Small intestine (tissue), 7 donors: ENCODE measurements at regions not wholly inside any gene's neighbourhood (a gene's known extent, or its start where the extent isn't known, plus 50 kb on each side); places are given as distances from the start of the nearest gene placed in this dataset.
"Not testable (repeated sequence)": the region's sequence is repeated elsewhere in the genome, so short reads cannot be mapped to it uniquely, and the experiment has no call there.

Source experiments
- DNase-seq, 2 donors: peaks; one replicate each; pipeline versions ENCODE4 v3.0.0 to v3.0.0-alpha.2; 2013
- FAIRE-seq: peaks from 2 replicates; lab custom pipeline; 2012; peaks lifted over from hg19 to GRCh38; lab: Jason Lieb, UNC
- H3K27ac ChIP-seq, 3 donors: one replicate each; pipeline ENCODE4 v1.5.1; 2013; ENCODE audit warnings: low read length in 2 of 3, mild to moderate bottlenecking in 2 of 3, control low read depth in 1 of 3, inconsistent platforms in 1 of 3, low read depth in 1 of 3, moderate library complexity in 1 of 3
- H3K27me3 ChIP-seq, 3 donors: one replicate each; pipeline ENCODE4 v1.6.1; 2013; ENCODE audit warnings: low read length in 3 of 3, inconsistent platforms in 1 of 3; ENCODE audit not compliant: control insufficient read depth in 3 of 3, insufficient read depth in 3 of 3
- H3K36me3 ChIP-seq, 3 donors: one replicate each; pipeline ENCODE4 v1.6.1; 2013; ENCODE audit warnings: low read length in 3 of 3, inconsistent platforms in 1 of 3, low read depth in 1 of 3, mild to moderate bottlenecking in 1 of 3, moderate library complexity in 1 of 3; ENCODE audit not compliant: control insufficient read depth in 3 of 3, insufficient read depth in 2 of 3
- H3K4me1 ChIP-seq, 3 donors: one replicate each; pipeline ENCODE4 v1.6.1; 2013; ENCODE audit warnings: low read length in 2 of 3, inconsistent platforms in 1 of 3, low read depth in 1 of 3, mild to moderate bottlenecking in 1 of 3, moderate library complexity in 1 of 3; ENCODE audit not compliant: control insufficient read depth in 3 of 3, insufficient read depth in 2 of 3
- H3K4me3 ChIP-seq, 3 donors: one replicate each; pipeline ENCODE4 v1.5.1; 2013; ENCODE audit warnings: low read length in 3 of 3, control low read depth in 1 of 3, inconsistent platforms in 1 of 3, low read depth in 1 of 3, mild to moderate bottlenecking in 1 of 3, moderate library complexity in 1 of 3
- H3K9me3 ChIP-seq, 2 donors: one replicate each; pipeline ENCODE4 v1.6.1; 2013; ENCODE audit warnings: low read depth in 1 of 2, low read length in 1 of 2; ENCODE audit not compliant: control insufficient read depth in 2 of 2, insufficient read depth in 1 of 2
- WGBS, 3 donors: extraction: QIAGEN DNeasy Blood & Tissue Kit; methylation state at CpG; one replicate each; pipeline ENCODE4 v1.1.7; 2013; 5-methylcytosine and 5-hydroxymethylcytosine counted together
- donor health status: healthy with polysubstance abuse.
- donor health status: control.
- donor health status: control.
- donor health status: Bipolar disorder and iron deficiency.
- donor health status: healthy.

- Histone ChIP-seq H3K4me3 (no peak overlapping the region), H3K36me3 (no peaks in the 10 kb centered on the region), H3K4me1 (no peaks in the 10 kb centered on the region), H3K27ac (no peak overlapping the region), H3K27me3 (no peaks in the 10 kb centered on the region), H3K9me3 (no peaks in the 10 kb centered on the region)
- DNase-seq (no peak), FAIRE-seq (no peak)
- WGBS, 3 donors, result 67 to 81% (median 81%) methylated on average over 2 of the region's 2 CpGs
Observed at GRCh38 chr4:106565727-106566126, 197.1 kb upstream of the GIMD1 start.

GRCh38 chr4:106563637-106564036, 195.1 kb upstream of the GIMD1 start:
- DNase-seq, H3K4me3 ChIP-seq, H3K9me3 ChIP-seq, H3K27ac ChIP-seq, H3K36me3 ChIP-seq, H3K27me3 ChIP-seq, FAIRE-seq, H3K4me1 ChIP-seq: not testable (repeated sequence)
- WGBS, 3 donors, result 78 to 91% (median 89%) methylated on average over 11 of the region's 11 CpGs

- WGBS, 3 donors, result 88 to 95% (median 95%) methylated on average over 2 of the region's 2 CpGs
- Histone ChIP-seq H3K9me3 (no peaks in the 10 kb centered on the region), H3K4me3 (no peak overlapping the region), H3K27me3 (no peaks in the 10 kb centered on the region), H3K27ac (no peak overlapping the region), H3K4me1 (no peaks in the 10 kb centered on the region), H3K36me3 (no peaks in the 10 kb centered on the region)
- DNase-seq (no peak), FAIRE-seq (no peak)
Observed at GRCh38 chr4:106551724-106552123, 183.1 kb upstream of the GIMD1 start.

DNA sequence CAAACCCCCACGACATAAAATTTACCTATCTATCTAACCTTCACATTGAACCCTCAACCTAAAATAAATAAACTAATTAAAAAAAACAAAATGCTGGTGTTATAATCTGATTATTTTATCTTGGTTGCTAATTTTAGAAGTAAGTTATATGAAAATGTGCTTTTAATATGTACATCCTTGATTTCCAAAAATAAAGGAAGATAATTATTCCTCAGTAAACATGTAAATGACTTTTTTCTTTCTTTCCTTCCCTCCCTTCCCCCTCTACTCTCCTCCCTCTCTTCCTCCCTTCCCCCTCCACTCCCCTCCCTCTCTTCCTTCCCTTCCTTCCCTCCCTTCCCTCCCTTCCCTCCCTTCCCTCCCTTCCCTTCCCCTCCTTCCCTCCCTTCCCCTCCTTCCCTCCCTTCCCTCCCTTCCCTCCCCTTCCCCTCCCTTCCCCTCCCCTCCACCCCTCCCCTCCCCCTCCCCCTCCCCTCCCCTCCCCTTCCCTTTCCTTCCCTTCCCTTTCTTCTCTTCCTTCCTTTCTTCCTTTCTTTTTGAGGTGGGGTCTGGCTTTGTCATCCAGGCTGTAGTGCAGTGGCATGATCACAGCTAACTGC, 180.0 kb upstream of the GIMD1 start:
- H3K9me3 ChIP-seq, result no peaks in the 10 kb centered on the region
- no peak overlapping the region for H3K27ac ChIP-seq
- no peak for FAIRE-seq
- no peaks in the 10 kb centered on the region for H3K4me1 ChIP-seq
- no peak for DNase-seq
- no peaks in the 10 kb centered on the region for H3K27me3 ChIP-seq
- 61 to 78% (median 70%) methylated on average over 1 of the region's 1 CpG for WGBS, 3 donors
- H3K36me3 ChIP-seq, result no peaks in the 10 kb centered on the region
- no peak overlapping the region for H3K4me3 ChIP-seq

DNA sequence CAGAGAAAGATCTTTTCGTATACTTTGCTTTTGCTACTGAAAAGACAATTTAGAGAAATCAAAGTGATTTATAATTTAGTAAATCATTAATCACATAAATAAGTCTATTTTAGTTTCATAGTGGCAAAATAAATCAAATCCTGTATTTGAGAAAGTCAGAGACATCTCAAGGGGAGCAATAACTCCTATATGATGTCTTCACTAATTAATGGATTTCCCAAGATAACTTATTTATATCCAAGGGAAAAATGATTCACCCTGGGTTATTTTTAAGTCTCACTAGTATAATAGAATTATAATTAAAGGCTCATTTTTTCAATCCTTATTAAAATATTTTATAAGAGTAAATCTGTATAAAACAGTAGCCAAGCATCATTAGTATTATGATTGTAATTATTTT, 177.8 kb upstream of the GIMD1 start:
- FAIRE-seq (no peak), DNase-seq (no peak)
- Histone ChIP-seq H3K36me3 (no peaks in the 10 kb centered on the region), H3K4me1 (no peaks in the 10 kb centered on the region), H3K27me3 (no peaks in the 10 kb centered on the region), H3K4me3 (no peak overlapping the region), H3K27ac (no peak overlapping the region), H3K9me3 (no peaks in the 10 kb centered on the region)
- 48 to 65% (median 65%) methylated on average over 1 of the region's 1 CpG for WGBS, 3 donors

- FAIRE-seq, result not testable (repeated sequence)
- peak in 1 of 2 donors; percentile 39 for DNase-seq
Observed at GRCh38 chr4:106542609-106543008, 174.0 kb upstream of the GIMD1 start.

DNA sequence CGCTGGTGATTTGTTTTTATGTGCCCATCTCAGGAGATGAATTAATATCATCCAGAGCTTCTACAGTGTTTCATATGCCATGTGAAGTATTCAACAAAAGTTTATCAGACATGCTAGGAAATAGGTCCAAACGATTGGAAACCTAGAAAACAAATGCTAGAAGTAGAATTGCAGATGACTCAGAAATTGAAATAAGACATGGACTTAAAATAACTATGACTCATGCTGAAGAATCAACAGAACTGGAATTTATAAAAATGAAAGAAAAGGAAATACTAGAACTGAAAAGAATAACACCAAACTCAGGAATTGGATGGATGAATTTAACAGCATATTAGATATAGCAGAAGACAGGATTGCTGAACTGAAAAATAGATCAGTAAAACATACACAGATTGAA, 172.7 kb upstream of the GIMD1 start:
- Histone ChIP-seq H3K9me3 (no peaks in the 10 kb centered on the region), H3K27me3 (no peaks in the 10 kb centered on the region), H3K27ac (no peak overlapping the region), H3K4me3 (no peak overlapping the region), H3K4me1 (no peaks in the 10 kb centered on the region), H3K36me3 (no peaks in the 10 kb centered on the region)
- no peak for FAIRE-seq
- 65 to 79% (median 78%) methylated on average over 2 of the region's 2 CpGs for WGBS, 3 donors
- DNase-seq, result no peak

More at GRCh38 chr4:106542609-106543008, 174.0 kb upstream of the GIMD1 start:
- not testable (repeated sequence) for H3K4me1 ChIP-seq, H3K27me3 ChIP-seq, H3K27ac ChIP-seq, H3K4me3 ChIP-seq, H3K9me3 ChIP-seq, H3K36me3 ChIP-seq
- WGBS, 3 donors, result 28 to 66% (median 32%) methylated on average over 1 of the region's 1 CpG

DNA sequence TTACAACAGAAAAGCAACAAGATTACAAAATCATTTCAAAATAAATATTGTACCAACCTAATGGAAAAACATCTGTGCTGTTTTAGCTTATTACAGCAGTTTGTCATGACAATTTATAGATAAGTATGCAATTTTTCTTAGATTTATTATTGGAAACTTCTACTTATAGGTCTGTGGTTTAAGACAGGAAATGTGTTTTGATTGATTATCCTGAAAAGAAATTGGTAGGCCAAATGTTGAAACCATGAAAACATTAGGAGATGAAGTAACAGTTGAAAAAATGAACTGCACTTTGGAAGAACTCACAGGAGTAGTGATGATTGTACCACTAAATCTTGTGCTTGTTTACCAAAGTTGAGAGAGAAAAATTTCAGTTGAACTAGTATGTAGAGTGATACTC, 162.2 kb upstream of the GIMD1 start:
- H3K9me3 ChIP-seq, result no peaks in the 10 kb centered on the region
- no peak for FAIRE-seq
- no peaks in the 10 kb centered on the region for H3K36me3 ChIP-seq
- H3K27me3 ChIP-seq, result no peaks in the 10 kb centered on the region
- no peak overlapping the region for H3K27ac ChIP-seq
- no peaks in the 10 kb centered on the region for H3K4me1 ChIP-seq
- no peak for DNase-seq
- no peak overlapping the region for H3K4me3 ChIP-seq

DNA sequence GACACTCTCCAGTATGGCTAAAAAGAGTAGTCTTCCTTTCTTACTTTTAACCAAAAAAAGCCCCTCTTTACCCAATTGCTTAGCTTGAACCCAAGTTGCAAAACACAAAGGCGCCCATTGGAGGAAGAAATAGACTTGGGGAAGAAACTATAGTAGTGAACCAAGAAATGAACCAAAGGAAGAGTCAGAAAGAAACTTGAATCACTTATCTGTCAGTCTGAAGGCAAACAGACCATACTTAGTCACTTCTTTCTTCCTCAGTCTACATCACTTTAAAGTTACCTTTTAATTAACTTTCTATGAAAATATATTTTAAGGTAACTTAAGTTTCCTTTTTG, 161.4 kb upstream of the GIMD1 start:
- Histone ChIP-seq H3K27me3 (no peaks in the 10 kb centered on the region), H3K36me3 (no peaks in the 10 kb centered on the region), H3K4me1 (no peaks in the 10 kb centered on the region), H3K27ac (no peak overlapping the region), H3K9me3 (no peaks in the 10 kb centered on the region), H3K4me3 (no peak overlapping the region)
- FAIRE-seq (no peak), DNase-seq (no peak)
- WGBS, 3 donors, result 78 to 91% (median 83%) methylated on average over 1 of the region's 1 CpG
